Ovary (tissue), 3 donors: ENCODE measurements at regions not wholly inside any gene's neighbourhood (a gene's known extent, or its start where the extent isn't known, plus 50 kb on each side); places are given as distances from the start of the nearest gene placed in this dataset.

Experiments
- EP300 ChIP-seq: sonication (generic); formaldehyde crosslinking; IDR thresholded peaks from one replicate; pipeline ENCODE4 v1.6.1; 2017; ENCODE audit warnings: antibody characterized with exemption
- POLR2A ChIP-seq: fragments of 450-650 bp; IDR thresholded peaks from one replicate; pipeline ENCODE4 v1.6.1; 2017; ENCODE audit warnings: antibody characterized with exemption, mild to moderate bottlenecking, moderate library complexity
- TF ChIP-seq, protein P1 (sequence below), 3 donors: fragments of 450-650 bp in 2 of 3; fragments of 200-600 bp in 1 of 3; IDR thresholded peaks; one replicate each; pipeline versions ENCODE4 v1.5.1 to v1.8.0; 2016 to 2022; ENCODE audit warnings: antibody characterized with exemption in 3 of 3, mild to moderate bottlenecking in 1 of 3
- donor health status: DM: no; HTN: no; CAD: no.

DNA sequence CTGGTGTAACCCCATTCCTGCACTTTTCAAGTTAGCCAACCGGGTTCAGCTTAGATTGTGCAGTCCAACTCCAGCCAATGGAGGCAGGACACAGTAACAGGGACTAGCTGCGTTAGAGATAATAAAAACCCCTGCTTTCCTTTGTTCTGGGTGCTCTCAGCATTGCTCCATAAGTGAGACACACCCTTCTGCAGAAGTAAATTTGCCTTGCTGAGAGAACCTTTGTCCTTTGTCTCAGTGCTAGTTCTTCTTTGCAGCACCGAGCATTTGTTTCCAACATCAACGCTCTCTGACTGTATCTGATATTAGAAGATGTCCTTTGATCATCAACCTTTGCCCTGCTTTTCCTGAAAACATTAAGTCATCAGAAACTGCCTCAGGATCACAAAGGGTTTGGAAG is 169.5 kb upstream of the OR13F1 start:
- TF ChIP-seq, protein P1, sequence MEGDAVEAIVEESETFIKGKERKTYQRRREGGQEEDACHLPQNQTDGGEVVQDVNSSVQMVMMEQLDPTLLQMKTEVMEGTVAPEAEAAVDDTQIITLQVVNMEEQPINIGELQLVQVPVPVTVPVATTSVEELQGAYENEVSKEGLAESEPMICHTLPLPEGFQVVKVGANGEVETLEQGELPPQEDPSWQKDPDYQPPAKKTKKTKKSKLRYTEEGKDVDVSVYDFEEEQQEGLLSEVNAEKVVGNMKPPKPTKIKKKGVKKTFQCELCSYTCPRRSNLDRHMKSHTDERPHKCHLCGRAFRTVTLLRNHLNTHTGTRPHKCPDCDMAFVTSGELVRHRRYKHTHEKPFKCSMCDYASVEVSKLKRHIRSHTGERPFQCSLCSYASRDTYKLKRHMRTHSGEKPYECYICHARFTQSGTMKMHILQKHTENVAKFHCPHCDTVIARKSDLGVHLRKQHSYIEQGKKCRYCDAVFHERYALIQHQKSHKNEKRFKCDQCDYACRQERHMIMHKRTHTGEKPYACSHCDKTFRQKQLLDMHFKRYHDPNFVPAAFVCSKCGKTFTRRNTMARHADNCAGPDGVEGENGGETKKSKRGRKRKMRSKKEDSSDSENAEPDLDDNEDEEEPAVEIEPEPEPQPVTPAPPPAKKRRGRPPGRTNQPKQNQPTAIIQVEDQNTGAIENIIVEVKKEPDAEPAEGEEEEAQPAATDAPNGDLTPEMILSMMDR (IDR thresholded peaks at IDR 0.05), result no peak
- TF ChIP-seq POLR2A (no peak), EP300 (no peak)
